ENCODE measurements at regions not wholly inside any gene's neighbourhood (a gene's known extent, or its start where the extent isn't known, plus 50 kb on each side); places are given as distances from the start of the nearest gene placed in this dataset.
A peak's percentile ranks its signal among the peaks of the same experiment; 100 is the strongest.

- TF ChIP-seq CEBPZ (IDR thresholded peaks at IDR 0.05; ENCODE audit: low read length) = no peak
Observed at GRCh38 chr13:70484931-70485330, 376.7 kb upstream of the KLHL1 start (continued).

GRCh38 chr13:70483599-70484276 lies 375.5 kb upstream of the KLHL1 start:
- FAIRE-seq (no peak), DNase-seq (ENCODE audit: low spot score) (no peak), ATAC-seq (no peak)
- CTCF ChIA-PET (ENCODE audit: low intra/inter-chr PET ratio, low total read pairs) = no interaction called here
- Histone ChIP-seq H3K4me3 (replicated peaks in 1 of 3; ENCODE audit: insufficient read depth in 1 of 3, low read depth in 2 of 3, low read length in 3 of 3) (no peak overlapping the region), H3K4me2 (ENCODE audit: low read depth, low read length) (no peak overlapping the region), H3K79me2 (ENCODE audit: insufficient read depth, low read length) (no peaks in the 10 kb centered on the region), H3K36me3 (replicated peaks in 1 of 2; ENCODE audit: control insufficient read depth in 1 of 2, insufficient read depth in 2 of 2, low read length in 2 of 2) (no peaks in the 10 kb centered on the region), H3K9me3 (ENCODE audit: low read length) (no peaks in the 10 kb centered on the region), H3K27ac (ENCODE audit: extremely low read length, insufficient read depth, low read length) (no peak overlapping the region), H4K20me1 (ENCODE audit: insufficient read depth, low read length) (no peaks in the 10 kb centered on the region), H2AFZ (ENCODE audit: low read length) (no peak overlapping the region), H3K27me3 (ENCODE audit: control insufficient read depth in 1 of 2, insufficient read depth in 2 of 2, low read length in 2 of 2) (no peaks in the 10 kb centered on the region), H3K4me1 (ENCODE audit: insufficient read depth, low read length) (no peaks in the 10 kb centered on the region), H3K9ac (ENCODE audit: insufficient read depth, low read depth, low read length) (no peak overlapping the region)
- intact Hi-C loops (cut with micrococcal nuclease; ENCODE audit: unreplicated experiment) = no loop called here
- TF ChIP-seq, protein P1, sequence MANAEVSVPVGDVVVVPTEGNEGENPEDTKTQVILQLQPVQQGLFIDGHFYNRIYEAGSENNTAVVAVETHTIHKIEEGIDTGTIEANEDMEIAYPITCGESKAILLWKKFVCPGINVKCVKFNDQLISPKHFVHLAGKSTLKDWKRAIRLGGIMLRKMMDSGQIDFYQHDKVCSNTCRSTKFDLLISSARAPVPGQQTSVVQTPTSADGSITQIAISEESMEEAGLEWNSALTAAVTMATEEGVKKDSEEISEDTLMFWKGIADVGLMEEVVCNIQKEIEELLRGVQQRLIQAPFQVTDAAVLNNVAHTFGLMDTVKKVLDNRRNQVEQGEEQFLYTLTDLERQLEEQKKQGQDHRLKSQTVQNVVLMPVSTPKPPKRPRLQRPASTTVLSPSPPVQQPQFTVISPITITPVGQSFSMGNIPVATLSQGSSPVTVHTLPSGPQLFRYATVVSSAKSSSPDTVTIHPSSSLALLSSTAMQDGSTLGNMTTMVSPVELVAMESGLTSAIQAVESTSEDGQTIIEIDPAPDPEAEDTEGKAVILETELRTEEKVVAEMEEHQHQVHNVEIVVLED (CRISPR knock-in tag; IDR thresholded peaks at IDR 0.05; ENCODE audit: borderline replicate concordance) = no peak
- peak; percentile 57; the same call in 1 of the 2 replicates for TF ChIP-seq CEBPB (IDR thresholded peaks at IDR 0.05; ENCODE audit: borderline replicate concordance, low read depth, low read length)
- no peak for TF ChIP-seq NFE2L1 (CRISPR knock-in tag; IDR thresholded peaks at IDR 0.05; ENCODE audit: borderline replicate concordance)
- TF ChIP-seq NR2F1 (CRISPR knock-in tag; IDR thresholded peaks at IDR 0.05) = no peak
- POLR2A ChIA-PET = no interaction called here
- 0% methylated on average over 1 of the region's 1 CpG for WGBS (ENCODE audit: low lambda C conversion rate)
- in situ Hi-C loops (cut with HindIII; ENCODE audit: extremely low pct_ligation_motif_present, low pct_unique_long_range_greater_than_20kb) = no loop called here
- no TSS peak for BruUV-seq (replicated peaks)
